ENCODE measurements at regions not wholly inside any gene's neighbourhood (a gene's known extent, or its start where the extent isn't known, plus 50 kb on each side); places are given as distances from the start of the nearest gene placed in this dataset.

- Mint-ChIP-seq H3K36me3 (ENCODE audit: low read depth) (0 out of 3 replicates have a peak, but pooled peaks cover 4% of the 10 kb centered on the region), H3K27ac (no peak overlapping the region), H3K4me3 (no peak overlapping the region), H3K9me3 (peaks cover 11% of the 10 kb centered on the region), H3K27me3 (ENCODE audit: insufficient read depth, low read depth, poor library complexity) (no peaks in the 10 kb centered on the region), H3K4me1 (peaks cover 8% of the 10 kb centered on the region; the same call in 2 of the 3 replicates)
- Histone ChIP-seq H3K4me3 (no peak overlapping the region), H3K36me3 (ENCODE audit: insufficient read depth) (no peaks in the 10 kb centered on the region), H2AFZ (no peak overlapping the region), H3K27ac (ENCODE audit: low read depth) (no peak overlapping the region), H4K20me1 (replicated peaks; ENCODE audit: insufficient read depth) (no peaks in the 10 kb centered on the region; the same call in 1 of the 2 replicates), H3K4me2 (no peak overlapping the region), H3K79me2 (replicated peaks; ENCODE audit: insufficient read depth) (no peaks in the 10 kb centered on the region), H3K27me3 (ENCODE audit: insufficient read depth) (no peaks in the 10 kb centered on the region), H3K9me2 (ENCODE audit: insufficient read depth) (no peaks in the 10 kb centered on the region), H3K4me1 (ENCODE audit: insufficient read depth) (peaks cover 10% of the 10 kb centered on the region; the same call in 1 of the 2 replicates), H3F3A (replicated peaks; ENCODE audit: low read depth) (no peaks in the 10 kb centered on the region)
- ATAC-seq (no peak), DNase-seq (ENCODE audit: low spot score) (no peak)
- TF ChIP-seq CREB1 (CRISPR knock-in tag; IDR thresholded peaks at IDR 0.05; ENCODE audit: low read depth) (no peak), ZNF462 (CRISPR knock-in tag; IDR thresholded peaks at IDR 0.05) (no peak), POLR2AphosphoS5 (IDR thresholded peaks at IDR 0.05; ENCODE audit: low read depth) (no peak), REST (IDR thresholded peaks at IDR 0.05; ENCODE audit: unreplicated experiment) (no peak), ZNF114 (CRISPR knock-in tag; IDR thresholded peaks at IDR 0.05) (no peak), STAT1 (IDR thresholded peaks at IDR 0.05; ENCODE audit: unreplicated experiment) (no peak), NANOG (IDR thresholded peaks at IDR 0.05; ENCODE audit: borderline replicate concordance) (no peak), JUNB (IDR thresholded peaks at IDR 0.05; ENCODE audit: unreplicated experiment) (no peak), EZH2phosphoT487 (IDR thresholded peaks at IDR 0.05; ENCODE audit: unreplicated experiment) (no peak), CTCF (conservative IDR thresholded peaks at IDR 0.05; ENCODE audit: low read depth in 2 of 2) (no peak), ETS1 (IDR thresholded peaks at IDR 0.05) (no peak), EZH2 (IDR thresholded peaks at IDR 0.05; ENCODE audit: low read depth, unreplicated experiment) (no peak), ZNF331 (CRISPR knock-in tag; IDR thresholded peaks at IDR 0.05; ENCODE audit: low read depth) (no peak)
Measured at GRCh38 chr17:34869641-34870040, 91.6 kb downstream of the CCT6B start.
